ENCODE measurements at regions not wholly inside any gene's neighbourhood (a gene's known extent, or its start where the extent isn't known, plus 50 kb on each side); places are given as distances from the start of the nearest gene placed in this dataset.
"Not testable (repeated sequence)": the region's sequence is repeated elsewhere in the genome, so short reads cannot be mapped to it uniquely, and the experiment has no call there.

DNA sequence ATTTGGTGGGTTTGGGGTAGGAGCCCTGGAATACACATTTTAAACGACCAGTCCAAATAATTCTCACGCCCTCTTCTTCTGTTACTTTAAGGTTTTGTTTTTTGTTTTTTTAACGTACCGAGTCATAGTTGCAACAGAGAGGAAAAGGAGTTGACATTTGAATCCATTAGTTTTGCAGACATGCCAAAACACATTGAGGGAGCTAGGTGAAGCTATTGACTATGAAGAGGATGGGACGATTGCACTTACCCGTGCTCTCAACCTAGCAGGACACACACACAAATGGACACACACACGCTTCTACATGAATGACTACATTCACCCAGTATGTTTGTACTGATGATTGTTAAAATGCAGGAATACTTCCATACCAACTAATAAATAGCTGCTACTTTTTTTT lies 54.3 kb upstream of the CIT start:
- intact Hi-C loops (cut with DNase I) = no loop called here
- Histone ChIP-seq H3K9me3 (replicated peaks in 1 of 3) (no peaks in the 10 kb centered on the region), H3K27me3 (no peaks in the 10 kb centered on the region), H3K36me3 (replicated peaks in 1 of 2) (no peaks in the 10 kb centered on the region), H3K4me3 (no peak overlapping the region), H3K27ac (no peak overlapping the region), H3K4me1 (replicated peaks in 1 of 2) (no peaks in the 10 kb centered on the region)
- 56 to 64% (median 61%) methylated on average over 7 of the region's 7 CpGs for WGBS, 4 donors
- no peak for TF ChIP-seq POLR2A (IDR thresholded peaks at IDR 0.05)
- TF ChIP-seq CTCF (IDR thresholded peaks at IDR 0.05) = no peak
- DNase-seq = no peak

DNA sequence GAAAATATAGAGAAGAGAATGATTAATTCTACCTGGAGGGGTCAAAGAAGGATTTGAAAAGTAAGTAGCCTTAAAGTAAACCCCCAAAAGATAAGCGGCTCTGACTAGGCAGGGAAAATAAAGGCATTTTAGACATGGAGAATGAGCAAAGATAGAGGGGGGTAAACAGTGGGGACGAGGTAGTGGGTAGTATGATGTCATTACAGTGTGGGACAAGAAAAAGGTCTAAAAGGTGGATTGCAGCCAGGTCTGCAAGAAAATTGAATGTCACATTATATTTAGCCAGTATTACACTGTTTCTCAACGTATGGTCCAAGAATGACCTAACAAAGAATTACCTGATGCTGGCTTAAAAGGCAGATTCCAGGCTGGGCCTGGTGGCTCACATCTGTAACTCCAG lies 55.8 kb upstream of the CIT start:
- H3K27ac ChIP-seq = no peak overlapping the region
- no peak for TF ChIP-seq CTCF (IDR thresholded peaks at IDR 0.05)
- TF ChIP-seq POLR2A (IDR thresholded peaks at IDR 0.05) = no peak
- H3K27me3 ChIP-seq = no peaks in the 10 kb centered on the region
- intact Hi-C loops (cut with DNase I) = no loop called here
- WGBS, 4 donors = 61 to 75% (median 71%) methylated on average over 3 of the region's 3 CpGs
- H3K36me3 ChIP-seq (replicated peaks in 1 of 2) = no peaks in the 10 kb centered on the region
- H3K4me1 ChIP-seq (replicated peaks in 1 of 2) = no peaks in the 10 kb centered on the region
- H3K4me3 ChIP-seq = no peak overlapping the region
- DNase-seq = no peak
- H3K9me3 ChIP-seq (replicated peaks in 1 of 3) = no peaks in the 10 kb centered on the region

- H3K36me3 ChIP-seq (replicated peaks in 1 of 2); H3K27me3 ChIP-seq; H3K4me1 ChIP-seq (replicated peaks in 1 of 2); DNase-seq; H3K27ac ChIP-seq; intact Hi-C loops (cut with DNase I); H3K4me3 ChIP-seq; H3K9me3 ChIP-seq (replicated peaks in 1 of 3): not testable (repeated sequence)
- WGBS, 4 donors = 50 to 71% (median 68%) methylated on average over 10 of the region's 10 CpGs
Measured at GRCh38 chr12:119934780-119935179, 54.3 kb upstream of the BICDL1 start.

GRCh38 chr12:119936705-119937311 lies 52.2 kb upstream of the BICDL1 start:
- WGBS, 4 donors = 52 to 75% (median 63%) methylated on average over 1 of the region's 1 CpG
- Histone ChIP-seq H3K36me3 (replicated peaks in 1 of 2) (no peaks in the 10 kb centered on the region), H3K9me3 (replicated peaks in 1 of 3) (no peaks in the 10 kb centered on the region), H3K27ac (no peak overlapping the region), H3K27me3 (peaks cover 8% of the 10 kb centered on the region), H3K4me3 (no peak overlapping the region), H3K4me1 (replicated peaks in 1 of 2) (no peaks in the 10 kb centered on the region)
- intact Hi-C loops (cut with DNase I) = no loop called here
- DNase-seq = no peak
- no peak for TF ChIP-seq POLR2A (IDR thresholded peaks at IDR 0.05)
- TF ChIP-seq CTCF (IDR thresholded peaks at IDR 0.05) = no peak

DNA sequence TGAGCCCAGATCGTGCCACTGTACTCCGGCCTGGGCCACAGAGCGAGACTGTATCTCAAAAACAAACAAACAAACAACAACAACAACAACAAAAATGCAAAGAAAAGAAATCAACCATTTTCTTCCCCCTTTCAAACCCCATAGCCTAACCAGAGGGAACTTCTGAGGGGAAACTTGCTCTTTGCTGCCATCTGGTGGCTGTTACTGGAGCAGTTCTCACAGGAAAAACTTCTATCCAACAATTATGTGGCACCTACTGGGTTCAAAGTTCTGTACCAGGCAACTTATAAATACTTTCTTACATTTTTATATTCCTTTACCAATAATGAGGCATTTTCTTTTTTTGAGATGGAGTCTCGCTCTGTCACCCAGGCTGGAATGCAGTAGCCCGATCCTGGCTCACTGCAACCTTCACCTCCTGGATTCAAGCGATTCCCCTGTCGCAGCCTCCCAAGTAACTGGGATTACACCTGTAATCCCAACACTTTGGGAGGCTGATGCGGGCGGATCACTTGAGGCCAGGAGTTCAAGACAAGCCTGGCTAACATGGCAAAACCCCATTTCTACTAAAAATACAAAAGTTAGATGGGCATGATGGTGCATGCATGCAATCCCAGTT lies 50.9 kb upstream of the BICDL1 start:
- no peaks in the 10 kb centered on the region for H3K36me3 ChIP-seq (replicated peaks in 1 of 2)
- peak; percentile 45 to 91 (median 64) for TF ChIP-seq CTCF (IDR thresholded peaks at IDR 0.05)
- TF ChIP-seq POLR2A (IDR thresholded peaks at IDR 0.05) = no peak
- H3K4me1 ChIP-seq (replicated peaks in 1 of 2) = no peaks in the 10 kb centered on the region
- peak; percentile 20 to 71 (median 52) for DNase-seq
- WGBS, 4 donors = 27 to 38% (median 30%) methylated on average over 9 of the region's 9 CpGs
- H3K27me3 ChIP-seq = peaks cover 8% of the 10 kb centered on the region
- no peak overlapping the region for H3K27ac ChIP-seq
- H3K4me3 ChIP-seq = no peak overlapping the region
- H3K9me3 ChIP-seq (replicated peaks in 1 of 3) = no peaks in the 10 kb centered on the region
- intact Hi-C loops (cut with DNase I) = no loop called here
